ENCODE measurements at regions not wholly inside any gene's neighbourhood (a gene's known extent, or its start where the extent isn't known, plus 50 kb on each side); places are given as distances from the start of the nearest gene placed in this dataset.

DNA sequence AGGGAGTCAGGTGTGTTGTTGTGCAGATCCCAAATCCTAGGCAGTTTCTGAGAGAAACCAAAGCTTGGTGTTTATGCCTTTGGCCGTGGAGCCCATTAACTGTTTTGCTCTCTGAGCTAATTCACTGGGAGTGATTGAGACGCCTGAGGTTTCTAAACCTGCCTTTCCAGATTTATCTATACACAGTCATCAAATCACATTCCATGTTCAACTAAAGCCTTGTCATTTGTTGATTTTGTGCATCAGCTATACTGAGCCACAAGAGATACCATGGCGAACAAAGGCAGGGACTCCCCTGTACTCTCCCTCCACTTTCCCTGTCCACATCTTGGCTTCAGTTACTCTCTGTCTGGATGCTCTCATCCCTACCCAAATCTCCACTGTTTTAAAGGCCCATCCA is 229.7 kb upstream of the PMEPA1 start:
- Histone ChIP-seq H3K9me3 (ENCODE audit: insufficient read depth, low read depth, low read length) (no peaks in the 10 kb centered on the region), H3K79me1 (ENCODE audit: low read length) (no peaks in the 10 kb centered on the region), H2BK5ac (ENCODE audit: low read depth, low read length, poor library complexity) (no peak overlapping the region), H2AK5ac (ENCODE audit: low read length) (no peak overlapping the region), H2AFZ (ENCODE audit: insufficient read depth, low read length, poor library complexity) (no peak overlapping the region), H3K18ac (ENCODE audit: low read length) (no peak overlapping the region), H3K36me3 (ENCODE audit: control insufficient read depth in 1 of 2, insufficient read depth in 2 of 2, low read length in 2 of 2) (no peaks in the 10 kb centered on the region), H3K27me3 (ENCODE audit: insufficient read depth, low read length) (no peaks in the 10 kb centered on the region), H3K4me2 (ENCODE audit: low read length) (no peak overlapping the region), H3K79me2 (ENCODE audit: control insufficient read depth, insufficient read depth, low read length, poor library complexity) (no peaks in the 10 kb centered on the region), H2BK120ac (ENCODE audit: insufficient read depth, low read length, poor library complexity) (no peak overlapping the region), H4K91ac (ENCODE audit: low read depth, low read length) (no peak overlapping the region), H3K4me3 (ENCODE audit: low read depth, low read length) (no peak overlapping the region), H4K12ac (ENCODE audit: low read depth, low read length) (no peak overlapping the region), H3K14ac (ENCODE audit: low read length) (no peak overlapping the region), H3K23ac (ENCODE audit: low read length) (no peak overlapping the region), H3K4me1 (ENCODE audit: control insufficient read depth in 1 of 2, insufficient read depth in 2 of 2, low read length in 2 of 2) (peaks cover 0 to 9% of the 10 kb centered on the region in 2 experiments), H3K27ac (ENCODE audit: low read depth, low read length) (no peak overlapping the region), H3K9ac (ENCODE audit: low read length) (no peak overlapping the region), H4K8ac (ENCODE audit: low read depth, low read length) (no peak overlapping the region), H2BK12ac (ENCODE audit: low read length) (no peak overlapping the region), H3K4ac (ENCODE audit: low read depth, low read length) (no peak overlapping the region)
- WGBS (ENCODE audit: extremely low coverage, insufficient coverage, insufficient read length): no CpG with 5 or more reads among the region's 3 CpGs
- peak in 1 of 2 donors; percentile 4 for DNase-seq

DNA sequence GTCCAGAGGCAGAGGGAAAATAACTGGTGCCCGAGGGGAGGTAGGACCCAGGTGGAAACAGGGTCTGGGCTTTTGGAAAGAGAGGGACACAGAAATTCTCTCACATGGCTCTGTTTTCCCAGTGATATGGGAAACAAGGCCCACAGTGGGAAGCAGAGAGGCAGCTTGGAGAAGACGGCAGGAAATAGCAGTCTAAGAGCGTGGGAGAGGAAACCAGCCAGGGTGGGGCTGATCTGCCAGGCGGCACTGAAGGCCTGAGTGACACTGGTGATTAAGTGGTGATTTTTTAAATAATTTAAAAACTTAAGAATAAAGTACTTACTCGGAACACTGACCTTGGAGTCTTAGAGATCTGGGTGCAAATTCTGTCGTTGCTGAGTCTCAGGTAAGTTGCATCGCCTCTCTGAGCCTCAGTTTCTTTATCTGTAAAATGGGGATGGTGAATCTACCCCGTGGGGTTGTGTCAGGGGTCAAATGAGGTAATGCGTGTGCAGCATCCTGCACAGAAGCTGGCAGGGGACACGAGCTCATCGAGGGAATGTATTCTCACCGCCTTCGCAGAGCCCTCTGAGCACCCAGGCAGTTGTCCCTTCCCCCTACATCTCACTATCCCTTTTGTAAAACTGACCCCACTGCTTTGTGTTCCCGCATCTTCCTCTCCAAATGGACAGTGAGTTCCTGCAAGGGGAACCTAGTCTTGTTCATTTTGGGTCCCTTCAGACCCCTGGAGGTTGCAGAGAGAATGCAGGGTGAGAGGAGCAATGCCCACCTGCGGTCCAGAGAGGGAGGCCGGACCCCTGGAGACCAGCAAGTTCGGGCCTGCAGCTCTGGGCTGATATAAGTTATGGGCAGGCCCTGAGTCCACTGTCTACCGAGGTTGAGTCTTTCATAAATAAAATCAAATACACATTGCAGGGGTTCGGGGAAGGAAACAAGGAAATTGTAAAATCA is 228.6 kb upstream of the PMEPA1 start:
- no peak for DNase-seq
- Histone ChIP-seq H3K36me3 (ENCODE audit: control insufficient read depth in 1 of 2, insufficient read depth in 2 of 2, low read length in 2 of 2) (no peaks in the 10 kb centered on the region), H3K4me2 (ENCODE audit: low read length) (no peak overlapping the region), H3K79me1 (ENCODE audit: low read length) (no peaks in the 10 kb centered on the region), H2AK5ac (ENCODE audit: low read length) (no peak overlapping the region), H3K9me3 (ENCODE audit: insufficient read depth, low read depth, low read length) (no peaks in the 10 kb centered on the region), H3K27me3 (ENCODE audit: insufficient read depth, low read length) (no peaks in the 10 kb centered on the region), H2BK5ac (ENCODE audit: low read depth, low read length, poor library complexity) (no peak overlapping the region), H2AFZ (ENCODE audit: insufficient read depth, low read length, poor library complexity) (no peak overlapping the region), H4K12ac (ENCODE audit: low read depth, low read length) (no peak overlapping the region), H3K23ac (ENCODE audit: low read length) (no peak overlapping the region), H3K4me3 (ENCODE audit: low read depth, low read length) (no peak overlapping the region), H2BK12ac (ENCODE audit: low read length) (no peak overlapping the region), H3K79me2 (ENCODE audit: control insufficient read depth, insufficient read depth, low read length, poor library complexity) (no peaks in the 10 kb centered on the region), H3K4me1 (ENCODE audit: control insufficient read depth in 1 of 2, insufficient read depth in 2 of 2, low read length in 2 of 2) (peaks cover 0 to 9% of the 10 kb centered on the region in 2 experiments), H4K8ac (ENCODE audit: low read depth, low read length) (no peak overlapping the region), H2BK120ac (ENCODE audit: insufficient read depth, low read length, poor library complexity) (no peak overlapping the region), H3K4ac (ENCODE audit: low read depth, low read length) (no peak overlapping the region), H3K27ac (ENCODE audit: low read depth, low read length) (no peak overlapping the region), H3K18ac (ENCODE audit: low read length) (no peak overlapping the region), H4K91ac (ENCODE audit: low read depth, low read length) (no peak overlapping the region), H3K9ac (ENCODE audit: low read length) (no peak overlapping the region), H3K14ac (ENCODE audit: low read length) (no peak overlapping the region)
- no CpG with 5 or more reads among the region's 19 CpGs for WGBS (ENCODE audit: extremely low coverage, insufficient coverage, insufficient read length)

DNA sequence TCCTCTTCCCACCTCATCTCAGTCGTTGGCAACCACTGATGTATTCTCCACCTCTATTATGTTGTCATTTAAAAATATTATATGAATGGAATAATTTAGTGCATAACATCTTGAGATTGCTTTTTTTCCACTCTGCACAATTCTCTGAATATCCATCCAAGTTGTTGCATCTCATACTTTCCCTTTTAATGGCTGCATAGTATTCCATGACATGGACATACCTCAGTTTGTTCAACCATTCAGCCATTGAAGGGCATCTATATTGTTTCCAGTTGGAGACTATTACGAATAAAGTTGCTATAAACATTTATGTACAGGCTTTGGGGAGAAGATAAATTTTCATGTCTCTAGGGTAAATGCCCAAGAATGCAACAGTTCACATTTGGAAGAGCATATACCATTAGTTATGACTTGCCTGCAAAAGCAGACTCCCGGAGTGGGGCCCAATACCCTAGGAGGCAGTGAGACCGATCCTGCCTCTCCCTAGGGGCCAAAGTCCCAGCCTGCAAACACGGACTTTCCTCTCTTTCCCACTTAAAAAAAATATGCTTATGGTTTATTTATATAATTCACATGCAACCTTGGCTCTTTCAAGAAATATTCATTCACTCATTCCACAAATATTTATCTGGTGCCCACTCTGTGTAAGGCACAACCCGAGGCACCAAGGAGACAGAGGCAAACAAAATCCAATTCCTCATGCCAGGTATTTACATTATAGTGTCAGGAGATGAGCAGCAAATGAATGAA is 227.0 kb upstream of the PMEPA1 start:
- H3K4ac ChIP-seq (ENCODE audit: low read depth, low read length): no peak overlapping the region
- WGBS (ENCODE audit: extremely low coverage, insufficient coverage, insufficient read length): no CpG with 5 or more reads among the region's 6 CpGs
- H3K9me3 ChIP-seq (ENCODE audit: insufficient read depth, low read depth, low read length): no peaks in the 10 kb centered on the region
- no peak overlapping the region for H2BK12ac ChIP-seq (ENCODE audit: low read length)
- H3K18ac ChIP-seq (ENCODE audit: low read length): no peak overlapping the region
- no peak overlapping the region for H4K8ac ChIP-seq (ENCODE audit: low read depth, low read length)
- no peak overlapping the region for H3K23ac ChIP-seq (ENCODE audit: low read length)
- H3K9ac ChIP-seq (ENCODE audit: low read length): no peak overlapping the region
- no peak overlapping the region for H3K4me3 ChIP-seq (ENCODE audit: low read depth, low read length)
- no peak overlapping the region for H3K4me2 ChIP-seq (ENCODE audit: low read length)
- H3K36me3 ChIP-seq (ENCODE audit: control insufficient read depth in 1 of 2, insufficient read depth in 2 of 2, low read length in 2 of 2): no peaks in the 10 kb centered on the region
- no peak overlapping the region for H2AFZ ChIP-seq (ENCODE audit: insufficient read depth, low read length, poor library complexity)
- no peak overlapping the region for H4K91ac ChIP-seq (ENCODE audit: low read depth, low read length)
- H2BK120ac ChIP-seq (ENCODE audit: insufficient read depth, low read length, poor library complexity): no peak overlapping the region
- H2AK5ac ChIP-seq (ENCODE audit: low read length): no peak overlapping the region
- no peak overlapping the region for H3K14ac ChIP-seq (ENCODE audit: low read length)
- H3K27ac ChIP-seq (ENCODE audit: low read depth, low read length): no peak overlapping the region
- no peaks in the 10 kb centered on the region for H3K27me3 ChIP-seq (ENCODE audit: insufficient read depth, low read length)
- no peak overlapping the region for H2BK5ac ChIP-seq (ENCODE audit: low read depth, low read length, poor library complexity)
- H3K79me1 ChIP-seq (ENCODE audit: low read length): no peaks in the 10 kb centered on the region
- H3K4me1 ChIP-seq (ENCODE audit: control insufficient read depth in 1 of 2, insufficient read depth in 2 of 2, low read length in 2 of 2): peaks cover 0 to 7% of the 10 kb centered on the region in 2 experiments
- H4K12ac ChIP-seq (ENCODE audit: low read depth, low read length): no peak overlapping the region
- no peak for DNase-seq
- no peaks in the 10 kb centered on the region for H3K79me2 ChIP-seq (ENCODE audit: control insufficient read depth, insufficient read depth, low read length, poor library complexity)

DNA sequence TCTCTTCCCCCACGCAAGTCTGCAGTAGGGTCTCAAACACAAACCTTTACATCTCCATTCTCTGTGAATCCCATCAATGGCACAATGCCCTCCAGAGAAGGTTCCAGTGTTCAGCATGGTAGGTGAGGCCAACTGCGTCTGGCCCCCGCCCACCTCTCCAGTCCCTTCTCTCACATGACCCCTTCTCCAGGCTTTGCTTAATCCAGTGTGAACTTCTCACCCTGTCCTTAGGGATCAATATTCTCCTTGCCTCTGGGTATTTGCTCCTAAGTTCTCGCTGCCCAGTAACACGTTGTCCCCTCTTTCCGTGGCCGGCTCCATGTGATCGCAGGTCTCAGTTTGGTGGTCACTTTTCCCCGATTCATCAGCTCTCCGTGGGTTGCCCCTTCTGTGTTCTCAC is 225.1 kb upstream of the PMEPA1 start:
- DNase-seq: no peak
- no CpG with 5 or more reads among the region's 10 CpGs for WGBS (ENCODE audit: extremely low coverage, insufficient coverage, insufficient read length)

More for the DNA sequence above, 225.1 kb upstream of the PMEPA1 start:
- H2AK5ac ChIP-seq (ENCODE audit: low read length): no peak overlapping the region
- H3K4me1 ChIP-seq (ENCODE audit: control insufficient read depth in 1 of 2, insufficient read depth in 2 of 2, low read length in 2 of 2): peaks cover 0 to 3% of the 10 kb centered on the region in 2 experiments
- H3K79me1 ChIP-seq (ENCODE audit: low read length): no peaks in the 10 kb centered on the region
- no peak overlapping the region for H4K12ac ChIP-seq (ENCODE audit: low read depth, low read length)
- no peak overlapping the region for H3K23ac ChIP-seq (ENCODE audit: low read length)
- H4K8ac ChIP-seq (ENCODE audit: low read depth, low read length): no peak overlapping the region
- H3K27me3 ChIP-seq (ENCODE audit: insufficient read depth, low read length): no peaks in the 10 kb centered on the region
- no peak overlapping the region for H2BK120ac ChIP-seq (ENCODE audit: insufficient read depth, low read length, poor library complexity)
- H2AFZ ChIP-seq (ENCODE audit: insufficient read depth, low read length, poor library complexity): no peak overlapping the region
- H2BK12ac ChIP-seq (ENCODE audit: low read length): no peak overlapping the region
- no peak overlapping the region for H3K9ac ChIP-seq (ENCODE audit: low read length)
- H2BK5ac ChIP-seq (ENCODE audit: low read depth, low read length, poor library complexity): no peak overlapping the region
- no peak overlapping the region for H3K4me2 ChIP-seq (ENCODE audit: low read length)
- H3K9me3 ChIP-seq (ENCODE audit: insufficient read depth, low read depth, low read length): no peaks in the 10 kb centered on the region
- H3K36me3 ChIP-seq (ENCODE audit: control insufficient read depth in 1 of 2, insufficient read depth in 2 of 2, low read length in 2 of 2): no peaks in the 10 kb centered on the region
- H4K91ac ChIP-seq (ENCODE audit: low read depth, low read length): no peak overlapping the region
- H3K4ac ChIP-seq (ENCODE audit: low read depth, low read length): no peak overlapping the region
- no peak overlapping the region for H3K27ac ChIP-seq (ENCODE audit: low read depth, low read length)
- H3K79me2 ChIP-seq (ENCODE audit: control insufficient read depth, insufficient read depth, low read length, poor library complexity): no peaks in the 10 kb centered on the region
- no peak overlapping the region for H3K14ac ChIP-seq (ENCODE audit: low read length)
- no peak overlapping the region for H3K18ac ChIP-seq (ENCODE audit: low read length)
- no peak overlapping the region for H3K4me3 ChIP-seq (ENCODE audit: low read depth, low read length)
